Tibial nerve (tissue), 4 donors: ENCODE measurements at regions not wholly inside any gene's neighbourhood (a gene's known extent, or its start where the extent isn't known, plus 50 kb on each side); places are given as distances from the start of the nearest gene placed in this dataset.

ENCODE experiments used
- DNase-seq, 2 donors: peaks; one replicate each; pipeline ENCODE4 v3.0.0-alpha.2; 2019; ENCODE audit warnings: low spot score in 2 of 2
- H3K27ac ChIP-seq, 4 donors: fragments of 200-600 bp; sonication (generic) in 3 of 4; one replicate each; pipeline ENCODE4 v1.5.1; 2017 to 2019; ENCODE audit warnings: mild to moderate bottlenecking in 1 of 4
- H3K27me3 ChIP-seq, 2 donors: fragments of 200-600 bp; sonication (generic) in 1 of 2; one replicate each; pipeline versions ENCODE4 v1.5.1 to v1.6.0; 2017 to 2019
- H3K36me3 ChIP-seq, 3 donors: fragments of 200-600 bp; sonication (generic); one replicate each; pipeline ENCODE4 v1.5.1; 2018 to 2019
- H3K4me1 ChIP-seq, 4 donors: fragments of 200-600 bp; sonication (generic) in 3 of 4; one replicate each; pipeline ENCODE4 v1.5.1; 2017 to 2019
- H3K4me3 ChIP-seq, 4 donors: fragments of 200-600 bp; sonication (generic) in 3 of 4; one replicate each; pipeline ENCODE4 v1.5.1; 2017 to 2019; ENCODE audit warnings: mild to moderate bottlenecking in 1 of 4, moderate library complexity in 1 of 4
- H3K9me3 ChIP-seq, 4 donors: fragments of 200-600 bp; sonication (generic) in 3 of 4; one replicate each; pipeline ENCODE4 v1.5.1; 2017 to 2019
- EP300 ChIP-seq, 2 donors: sonication (generic); formaldehyde crosslinking; IDR thresholded peaks; one replicate each; pipeline ENCODE4 v1.6.1; 2017; ENCODE audit warnings: antibody characterized with exemption in 2 of 2, mild to moderate bottlenecking in 1 of 2
- POLR2A ChIP-seq, 2 donors: fragments of 450-650 bp; IDR thresholded peaks; one replicate each; pipeline ENCODE4 v1.6.1; 2017; ENCODE audit warnings: antibody characterized with exemption in 2 of 2, mild to moderate bottlenecking in 2 of 2, moderate library complexity in 2 of 2
- WGBS, 2 donors: methylation state at CpG; one replicate each; pipeline ENCODE4 v1.1.5; 2018; 5-methylcytosine and 5-hydroxymethylcytosine counted together
- TF ChIP-seq, protein P1 (sequence below), 5 experiments: fragments of 200-600 bp in 3 of 5; fragments of 450-650 bp in 2 of 5; sonication (generic) in 3 of 5; IDR thresholded peaks; one replicate each; pipeline ENCODE4 v1.5.1; 2016 to 2019; ENCODE audit warnings: antibody characterized with exemption in 5 of 5, mild to moderate bottlenecking in 3 of 5, moderate library complexity in 2 of 5

DNA sequence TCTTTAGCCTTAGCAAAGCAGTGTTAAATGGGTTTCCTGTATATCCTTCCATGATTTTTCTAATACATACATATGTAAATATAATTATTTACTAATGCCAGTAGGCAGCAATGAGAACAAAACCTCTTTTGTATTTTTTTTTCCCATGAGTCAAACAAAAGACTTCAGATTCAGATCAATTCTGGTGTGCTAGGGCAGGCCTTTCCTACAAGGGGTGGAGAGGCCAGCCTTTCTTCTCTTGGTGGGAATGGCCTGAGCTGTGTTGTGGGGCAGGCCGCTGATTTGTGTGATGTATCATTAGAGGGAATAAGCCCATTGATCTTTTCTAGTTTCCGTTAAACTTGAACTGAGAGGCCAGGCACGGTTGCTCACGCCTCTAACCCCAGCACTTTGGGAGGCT, 115.5 kb upstream of the DMRT1 start:
- Histone ChIP-seq H3K27me3 (no peaks in the 10 kb centered on the region), H3K9me3 (no peaks in the 10 kb centered on the region), H3K4me3 (no peak overlapping the region), H3K4me1 (peaks cover 0 to 9% (median 0%) of the 10 kb centered on the region in 4 donors), H3K27ac (peak overlapping the region in 1 of 4 donors; percentile 48), H3K36me3 (peaks cover 0 to 14% (median 0%) of the 10 kb centered on the region in 3 donors)
- no peak for DNase-seq
- no peak for TF ChIP-seq EP300 (IDR thresholded peaks at IDR 0.05)
- TF ChIP-seq, protein P1, sequence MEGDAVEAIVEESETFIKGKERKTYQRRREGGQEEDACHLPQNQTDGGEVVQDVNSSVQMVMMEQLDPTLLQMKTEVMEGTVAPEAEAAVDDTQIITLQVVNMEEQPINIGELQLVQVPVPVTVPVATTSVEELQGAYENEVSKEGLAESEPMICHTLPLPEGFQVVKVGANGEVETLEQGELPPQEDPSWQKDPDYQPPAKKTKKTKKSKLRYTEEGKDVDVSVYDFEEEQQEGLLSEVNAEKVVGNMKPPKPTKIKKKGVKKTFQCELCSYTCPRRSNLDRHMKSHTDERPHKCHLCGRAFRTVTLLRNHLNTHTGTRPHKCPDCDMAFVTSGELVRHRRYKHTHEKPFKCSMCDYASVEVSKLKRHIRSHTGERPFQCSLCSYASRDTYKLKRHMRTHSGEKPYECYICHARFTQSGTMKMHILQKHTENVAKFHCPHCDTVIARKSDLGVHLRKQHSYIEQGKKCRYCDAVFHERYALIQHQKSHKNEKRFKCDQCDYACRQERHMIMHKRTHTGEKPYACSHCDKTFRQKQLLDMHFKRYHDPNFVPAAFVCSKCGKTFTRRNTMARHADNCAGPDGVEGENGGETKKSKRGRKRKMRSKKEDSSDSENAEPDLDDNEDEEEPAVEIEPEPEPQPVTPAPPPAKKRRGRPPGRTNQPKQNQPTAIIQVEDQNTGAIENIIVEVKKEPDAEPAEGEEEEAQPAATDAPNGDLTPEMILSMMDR (IDR thresholded peaks at IDR 0.05): no peak
- no peak for TF ChIP-seq POLR2A (IDR thresholded peaks at IDR 0.05)
- 64 to 76% methylated on average over 4 of the region's 4 CpGs for WGBS, 2 donors

DNA sequence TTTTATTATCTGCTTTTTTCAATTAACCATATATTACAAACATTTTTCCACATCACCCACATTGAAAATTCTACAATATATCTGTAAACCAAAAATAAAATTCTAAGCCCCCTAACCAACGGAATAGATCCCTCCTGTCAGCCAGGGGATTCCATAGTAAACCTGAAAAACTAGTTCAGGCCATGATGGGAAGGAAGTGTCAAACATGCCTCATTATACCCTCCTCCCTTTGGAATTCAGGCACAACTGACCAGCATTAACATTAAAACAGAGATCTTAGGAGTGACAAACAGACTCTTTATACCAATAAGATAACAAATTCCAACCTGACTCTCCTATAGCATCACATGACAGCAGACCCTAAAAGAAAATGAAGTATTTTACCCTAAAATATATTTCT, 113.7 kb upstream of the DMRT1 start:
- Histone ChIP-seq H3K4me1 (peaks cover 0 to 9% (median 0%) of the 10 kb centered on the region in 4 donors), H3K9me3 (no peaks in the 10 kb centered on the region), H3K4me3 (no peak overlapping the region), H3K27ac (no peak overlapping the region), H3K27me3 (no peaks in the 10 kb centered on the region), H3K36me3 (peaks cover 0 to 31% (median 4%) of the 10 kb centered on the region in 3 donors)
- TF ChIP-seq EP300 (IDR thresholded peaks at IDR 0.05): no peak
- TF ChIP-seq, protein P1 (IDR thresholded peaks at IDR 0.05): no peak
- no peak for TF ChIP-seq POLR2A (IDR thresholded peaks at IDR 0.05)
- 68 to 73% methylated on average over 1 of the region's 1 CpG for WGBS, 2 donors
- DNase-seq: no peak

DNA sequence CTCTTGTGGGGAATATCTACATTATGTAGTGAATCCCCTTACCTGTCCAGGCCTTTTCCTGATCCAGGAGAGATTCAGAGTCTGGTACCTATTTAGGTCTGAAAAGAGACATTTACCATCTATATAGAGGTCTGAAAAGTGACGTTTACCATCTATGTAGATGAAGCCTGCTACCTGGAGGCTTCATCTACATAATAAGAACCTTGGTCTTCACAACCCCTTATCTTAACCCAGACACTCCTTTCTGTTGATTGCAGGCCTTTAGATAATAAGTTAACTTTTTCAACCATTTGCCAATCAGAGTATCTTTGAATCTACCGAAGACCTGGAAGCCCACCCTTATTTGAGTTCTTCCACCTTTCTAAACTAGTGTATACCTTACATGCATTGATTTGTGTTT, 113.0 kb upstream of the DMRT1 start:
- no peak for DNase-seq
- 98 to 100% methylated on average over 2 of the region's 2 CpGs for WGBS, 2 donors
- Histone ChIP-seq H3K36me3 (peaks cover 0 to 31% (median 4%) of the 10 kb centered on the region in 3 donors), H3K9me3 (no peaks in the 10 kb centered on the region), H3K4me3 (no peak overlapping the region), H3K4me1 (peaks cover 0 to 9% (median 0%) of the 10 kb centered on the region in 4 donors), H3K27me3 (no peaks in the 10 kb centered on the region), H3K27ac (no peak overlapping the region)
- TF ChIP-seq, protein P1 (IDR thresholded peaks at IDR 0.05): no peak
- TF ChIP-seq EP300 (IDR thresholded peaks at IDR 0.05): no peak

DNA sequence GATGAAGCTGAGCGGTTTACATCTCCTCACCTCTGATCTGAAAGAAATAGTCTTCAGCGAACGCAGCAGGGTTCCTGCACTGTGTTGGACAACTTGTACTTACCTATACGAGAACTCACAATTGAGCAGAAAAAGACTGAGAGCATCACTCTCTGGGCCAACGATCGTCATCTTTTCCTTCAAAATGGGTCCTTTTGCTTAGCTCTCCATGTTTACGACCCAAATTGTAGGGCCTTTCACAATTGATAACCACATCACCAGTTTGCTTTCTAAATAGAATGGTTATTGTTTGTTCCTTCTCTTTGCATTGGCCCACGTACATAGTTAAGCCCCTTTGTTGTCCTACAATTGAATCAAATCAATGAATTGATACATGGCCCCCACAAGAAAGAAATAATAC, 110.0 kb upstream of the DMRT1 start:
- Histone ChIP-seq H3K27ac (no peak overlapping the region), H3K9me3 (no peaks in the 10 kb centered on the region), H3K27me3 (no peaks in the 10 kb centered on the region), H3K4me1 (peaks cover 0 to 15% (median 10%) of the 10 kb centered on the region in 4 donors), H3K4me3 (no peak overlapping the region), H3K36me3 (peaks cover 0 to 45% (median 4%) of the 10 kb centered on the region in 3 donors)
- 81 to 85% methylated on average over 8 of the region's 8 CpGs for WGBS, 2 donors
- TF ChIP-seq POLR2A (IDR thresholded peaks at IDR 0.05): no peak
- no peak for TF ChIP-seq EP300 (IDR thresholded peaks at IDR 0.05)
- TF ChIP-seq, protein P1 (IDR thresholded peaks at IDR 0.05): no peak
- DNase-seq: no peak

DNA sequence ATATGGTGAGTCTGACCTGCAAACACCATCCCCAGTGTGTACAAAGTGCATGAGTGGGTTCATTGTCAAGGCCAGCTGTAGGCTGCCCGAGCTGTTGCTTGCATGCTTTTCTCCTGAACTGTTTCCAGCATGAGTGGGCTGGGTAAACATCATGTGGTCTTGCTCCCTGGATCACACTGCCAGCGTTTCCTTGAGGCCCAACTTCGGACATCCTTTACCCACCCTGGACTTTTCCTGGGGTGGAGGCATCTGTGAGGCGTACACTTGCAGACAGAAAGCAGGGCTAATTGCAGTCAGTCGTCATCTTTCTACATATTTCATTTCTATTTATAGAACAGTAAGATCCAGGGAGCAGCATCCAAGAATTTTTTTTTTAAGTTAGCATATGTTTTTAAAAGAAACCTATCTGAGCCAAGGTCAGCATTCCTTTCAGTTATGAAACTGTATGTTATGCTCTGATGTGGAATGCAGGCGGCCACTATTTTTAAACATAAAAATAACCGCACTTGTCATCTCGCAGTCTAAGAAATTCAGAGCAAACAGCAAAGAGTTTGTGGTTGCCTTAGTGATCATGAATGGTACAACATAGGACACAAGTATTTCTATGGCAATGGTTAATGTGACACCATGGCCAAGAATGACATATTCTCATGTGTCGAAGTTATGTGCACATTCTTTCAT, 106.5 kb upstream of the DMRT1 start:
- Histone ChIP-seq H3K4me1 (peaks cover 0 to 21% (median 10%) of the 10 kb centered on the region in 4 donors), H3K36me3 (peaks cover 0 to 66% (median 4%) of the 10 kb centered on the region in 3 donors), H3K4me3 (no peak overlapping the region), H3K9me3 (no peaks in the 10 kb centered on the region), H3K27ac (peak overlapping the region in 2 of 4 donors; percentile 29 to 66), H3K27me3 (no peaks in the 10 kb centered on the region)
- DNase-seq: no peak
- TF ChIP-seq POLR2A (IDR thresholded peaks at IDR 0.05) (no peak), EP300 (IDR thresholded peaks at IDR 0.05) (peak; percentile 32 to 69)
- TF ChIP-seq, protein P1 (IDR thresholded peaks at IDR 0.05): no peak
- WGBS, 2 donors: 28 to 33% methylated on average over 9 of the region's 9 CpGs
